ENCODE measurements at regions not wholly inside any gene's neighbourhood (a gene's known extent, or its start where the extent isn't known, plus 50 kb on each side); places are given as distances from the start of the nearest gene placed in this dataset.

- Histone ChIP-seq H3K4me3 (no peak overlapping the region), H3K27ac (no peak overlapping the region), H3K36me3 (no peaks in the 10 kb centered on the region), H3K4me1 (no peaks in the 10 kb centered on the region), H3K9me3 (peaks cover 0 to 4% (median 0%) of the 10 kb centered on the region in 4 donors), H3K27me3 (no peaks in the 10 kb centered on the region)
- no peak for DNase-seq
- no peak for TF ChIP-seq CTCF (IDR thresholded peaks at IDR 0.05)
- no peak for TF ChIP-seq POLR2A (IDR thresholded peaks at IDR 0.05)
These were observed 127.6 kb upstream of the DAAM1 start for GRCh38 chr14:59060841-59061240.

GRCh38 chr14:59061292-59061691 lies 127.2 kb upstream of the DAAM1 start:
- no peak for DNase-seq
- Histone ChIP-seq H3K27ac (no peak overlapping the region), H3K27me3 (no peaks in the 10 kb centered on the region), H3K4me1 (no peaks in the 10 kb centered on the region), H3K9me3 (peaks cover 0 to 4% (median 0%) of the 10 kb centered on the region in 4 donors), H3K4me3 (no peak overlapping the region), H3K36me3 (no peaks in the 10 kb centered on the region)
- TF ChIP-seq POLR2A (IDR thresholded peaks at IDR 0.05) (no peak), CTCF (IDR thresholded peaks at IDR 0.05) (no peak)

- no peak overlapping the region for H3K27ac ChIP-seq
- TF ChIP-seq CTCF (IDR thresholded peaks at IDR 0.05) (no peak), POLR2A (IDR thresholded peaks at IDR 0.05) (no peak)
- H3K4me1 ChIP-seq = peaks cover 0 to 8% (median 0%) of the 10 kb centered on the region in 4 donors
- H3K9me3 ChIP-seq = peaks cover 0 to 4% (median 0%) of the 10 kb centered on the region in 4 donors
- no peaks in the 10 kb centered on the region for H3K36me3 ChIP-seq
- H3K27me3 ChIP-seq = no peaks in the 10 kb centered on the region
- DNase-seq = no peak
- H3K4me3 ChIP-seq = no peak overlapping the region
These were observed 125.2 kb upstream of the DAAM1 start for GRCh38 chr14:59063259-59063658.

- Histone ChIP-seq H3K4me1 (peaks cover 0 to 8% (median 0%) of the 10 kb centered on the region in 4 donors), H3K9me3 (peaks cover 0 to 4% (median 0%) of the 10 kb centered on the region in 4 donors), H3K27me3 (no peaks in the 10 kb centered on the region), H3K4me3 (no peak overlapping the region), H3K27ac (peak overlapping the region in 2 of 4 donors; percentile 48 to 76), H3K36me3 (no peaks in the 10 kb centered on the region)
- DNase-seq = peak in 2 of 3 donors; percentile 47 to 48
- no peak for TF ChIP-seq POLR2A (IDR thresholded peaks at IDR 0.05)
- no peak for TF ChIP-seq CTCF (IDR thresholded peaks at IDR 0.05)
These were observed 121.2 kb upstream of the DAAM1 start for GRCh38 chr14:59067127-59067894.

GRCh38 chr14:59069163-59069854 lies 119.2 kb upstream of the DAAM1 start:
- Histone ChIP-seq H3K4me3 (no peak overlapping the region), H3K36me3 (no peaks in the 10 kb centered on the region), H3K4me1 (peaks cover 0 to 8% (median 0%) of the 10 kb centered on the region in 4 donors), H3K27ac (no peak overlapping the region), H3K27me3 (no peaks in the 10 kb centered on the region), H3K9me3 (no peaks in the 10 kb centered on the region)
- no peak for TF ChIP-seq CTCF (IDR thresholded peaks at IDR 0.05)
- TF ChIP-seq POLR2A (IDR thresholded peaks at IDR 0.05) = no peak
- DNase-seq = no peak

All from Peyer's patch (tissue), 4 donors.